SK-N-SH (cell line): ENCODE measurements at regions not wholly inside any gene's neighbourhood (a gene's known extent, or its start where the extent isn't known, plus 50 kb on each side); places are given as distances from the start of the nearest gene placed in this dataset.

Source experiments
- CTCF ChIA-PET: fragments of 300-600, 350-600 bp; formaldehyde crosslinking; extraction: SDS; loops from one replicate; lab custom pipeline; 2021; lab: Yijun Ruan, JAX
- POLR2A ChIA-PET: fragments of 350-600 bp; sonication (Branson Sonifier 250); formaldehyde crosslinking; extraction: SDS; loops from one replicate; lab custom pipeline; 2020; ENCODE audit warnings: antibody characterized with exemption, inconsistent platforms; lab: Yijun Ruan, JAX
- DNase-seq: peaks from one replicate; pipeline ENCODE4 v3.0.0; 2012
- H2AFZ ChIP-seq: fragments of 200-600 bp; sonication (generic); 2 replicates; pipeline ENCODE4 v1.8.1; 2016; ENCODE audit warnings: antibody characterized with exemption, mild to moderate bottlenecking, low read depth
- H3F3A ChIP-seq: fragments of 200-600 bp; sonication (generic); replicated peaks from 2 replicates; pipeline ENCODE3; 2016; ENCODE audit warnings: antibody characterized with exemption, mild to moderate bottlenecking; ENCODE audit not compliant: insufficient read depth
- H3K27ac ChIP-seq, 2 experiments: fragments of 200-500 bp in 1 of 2; fragments of 200-600 bp in 1 of 2; sonication (Bioruptor generic) in 1 of 2; sonication (generic), shearing (Covaris generic) in 1 of 2; 2 replicates each; pipeline versions ENCODE4 v1.5.1 to v1.6.1; 2014 to 2016; ENCODE audit warnings: low read depth in 2 of 2, inconsistent platforms in 1 of 2, low read length in 1 of 2, mild to moderate bottlenecking in 1 of 2, mixed read lengths in 1 of 2
- H3K27me3 ChIP-seq: fragments of 200-600 bp; sonication (generic), shearing (Covaris generic); 2 replicates; pipeline ENCODE4 v1.6.1; 2016; ENCODE audit warnings: mixed run types; ENCODE audit not compliant: insufficient read depth
- H3K36me3 ChIP-seq, 2 experiments: fragments of 200-500 bp in 1 of 2; fragments of 200-600 bp in 1 of 2; sonication (Bioruptor generic) in 1 of 2; sonication (generic) in 1 of 2; replicated peaks in 1 of 2; 2 replicates each; pipeline versions ENCODE3 to v1.5.1; 2014 to 2016; ENCODE audit warnings: low read length in 1 of 2, mild to moderate bottlenecking in 1 of 2; ENCODE audit not compliant: insufficient read depth in 2 of 2, control insufficient read depth in 1 of 2
- H3K4me1 ChIP-seq, 2 experiments: fragments of 200-500 bp in 1 of 2; fragments of 200-600 bp in 1 of 2; sonication (Bioruptor generic) in 1 of 2; sonication (generic), shearing (Covaris generic) in 1 of 2; 2 replicates each; pipeline versions ENCODE4 v1.5.1 to v1.6.1; 2014 to 2016; ENCODE audit warnings: low read depth in 1 of 2, low read length in 1 of 2, mixed run types in 1 of 2; ENCODE audit not compliant: insufficient read depth in 2 of 2, control insufficient read depth in 1 of 2
- H3K4me2 ChIP-seq: fragments of 200-600 bp; sonication (generic), shearing (Covaris generic); 2 replicates; pipeline ENCODE4 v1.6.1; 2017; ENCODE audit warnings: mixed run types
- H3K4me3 ChIP-seq, 2 experiments: fragments of 200-500 bp in 1 of 2; fragments of 200-600 bp in 1 of 2; sonication (Bioruptor generic) in 1 of 2; sonication (generic), shearing (Covaris generic) in 1 of 2; 2 replicates each; pipeline versions ENCODE4 v1.5.1 to v1.8.1; 2014 to 2016; ENCODE audit warnings: low read depth in 2 of 2, inconsistent platforms in 1 of 2, low read length in 1 of 2, mild to moderate bottlenecking in 1 of 2, mixed read lengths in 1 of 2, moderate library complexity in 1 of 2
- H3K79me2 ChIP-seq: fragments of 200-600 bp; sonication (generic); 2 replicates; pipeline ENCODE4 v1.8.1; 2017; ENCODE audit warnings: mild to moderate bottlenecking; ENCODE audit not compliant: insufficient read depth
- H3K9ac ChIP-seq: fragments of 200-600 bp; sonication (generic); 2 replicates; pipeline ENCODE4 v1.6.1; 2017; ENCODE audit warnings: mixed run types
- H3K9me2 ChIP-seq: fragments of 200-600 bp; sonication (generic); 2 replicates; pipeline ENCODE4 v1.6.1; 2017; ENCODE audit warnings: mixed run types
- H3K9me3 ChIP-seq: fragments of 200-600 bp; sonication (generic); 2 replicates; pipeline ENCODE4 v1.6.1; 2017; ENCODE audit warnings: mixed run types, mild to moderate bottlenecking, moderate library complexity
- H4K20me1 ChIP-seq: fragments of 200-600 bp; sonication (generic); 2 replicates; pipeline ENCODE4 v1.6.1; 2017; ENCODE audit warnings: mild to moderate bottlenecking, mixed run types; ENCODE audit not compliant: insufficient read depth
- CHD2 ChIP-seq: fragments of 150-350 bp; IDR thresholded peaks from 2 replicates; pipeline ENCODE4 v1.6.1; 2018; ENCODE audit warnings: low read length; ENCODE audit not compliant: partially characterized antibody
- EP300 ChIP-seq, 2 experiments: IDR thresholded peaks; 2 replicates each; pipeline versions ENCODE4 v1.4.0 to v1.6.1; 2012; ENCODE audit warnings: borderline replicate concordance in 1 of 2, low read depth in 1 of 2, low read length in 1 of 2
- EZH2phosphoT487 ChIP-seq: fragments of 200-600 bp; sonication (generic); IDR thresholded peaks from 2 replicates; pipeline ENCODE4 v1.6.1; 2017; ENCODE audit warnings: low read depth, mixed run types, mild to moderate bottlenecking, antibody characterized with exemption, moderate library complexity, borderline replicate concordance
- FOSL2 ChIP-seq: IDR thresholded peaks from 2 replicates; pipeline ENCODE4 v1.4.0; 2012; ENCODE audit warnings: low read depth, mild to moderate bottlenecking, moderate library complexity, borderline replicate concordance
- FOXM1 ChIP-seq: IDR thresholded peaks from 2 replicates; pipeline ENCODE4 v1.4.0; 2012; ENCODE audit warnings: low read depth, mild to moderate bottlenecking
- GATA2 ChIP-seq: sonication (generic); formaldehyde crosslinking; IDR thresholded peaks from 2 replicates; pipeline ENCODE4 v1.5.0; 2020; ENCODE audit warnings: mild to moderate bottlenecking, missing genetic modification reagents
- JUND ChIP-seq: IDR thresholded peaks from 2 replicates; pipeline ENCODE4 v1.4.0; 2012
- MXI1 ChIP-seq: IDR thresholded peaks from 2 replicates; pipeline ENCODE4 v1.6.1; 2012; ENCODE audit warnings: mild to moderate bottlenecking, low read depth, low read length, improper control_type of control experiment
- NFIC ChIP-seq: IDR thresholded peaks from 2 replicates; pipeline ENCODE4 v1.4.0; 2012; ENCODE audit warnings: borderline replicate concordance
- NRF1 ChIP-seq: IDR thresholded peaks from 2 replicates; pipeline ENCODE4 v1.6.1; 2012; ENCODE audit warnings: low read depth, mild to moderate bottlenecking, low read length
- POLR2AphosphoS5 ChIP-seq: IDR thresholded peaks from 2 replicates; pipeline ENCODE4 v1.6.1; 2012; ENCODE audit warnings: low read depth, low read length
- RAD21 ChIP-seq: IDR thresholded peaks from 2 replicates; pipeline ENCODE4 v1.6.1; 2012; ENCODE audit warnings: mild to moderate bottlenecking, low read length
- REST ChIP-seq: IDR thresholded peaks from 2 replicates; pipeline ENCODE4 v1.6.1; 2012; ENCODE audit warnings: mild to moderate bottlenecking, low read depth, low read length, moderate library complexity
- RFX5 ChIP-seq: IDR thresholded peaks from 2 replicates; pipeline ENCODE4 v1.6.1; 2012; ENCODE audit warnings: mild to moderate bottlenecking, improper control_type of control experiment, low read length
- SIN3A ChIP-seq: IDR thresholded peaks from 2 replicates; pipeline ENCODE4 v1.6.1; 2012; ENCODE audit warnings: low read depth, mild to moderate bottlenecking, low read length, moderate library complexity, borderline replicate concordance
- SMC3 ChIP-seq: IDR thresholded peaks from 2 replicates; pipeline ENCODE4 v1.6.1; 2012; ENCODE audit warnings: low read depth, low read length, improper control_type of control experiment
- TAF1 ChIP-seq: IDR thresholded peaks from 2 replicates; pipeline ENCODE4 v1.6.1; 2012; ENCODE audit warnings: low read depth, mild to moderate bottlenecking, low read length, moderate library complexity, borderline replicate concordance
- TCF12 ChIP-seq: IDR thresholded peaks from 2 replicates; pipeline ENCODE4 v1.4.0; 2012
- USF2 ChIP-seq: fragments of 150-350 bp; IDR thresholded peaks from 2 replicates; pipeline ENCODE4 v1.6.1; 2017; ENCODE audit warnings: antibody characterized with exemption, low read length, low read depth, borderline replicate concordance
- YY1 ChIP-seq: IDR thresholded peaks from 2 replicates; pipeline ENCODE4 v1.4.0; 2012; ENCODE audit warnings: low read depth, mild to moderate bottlenecking
- WGBS: methylation state at CpG from one replicate; pipeline ENCODE4 v1.1.6; 2017; ENCODE audit warnings: low lambda C conversion rate; 5-methylcytosine and 5-hydroxymethylcytosine counted together
- TF ChIP-seq, protein P1 (sequence below): IDR thresholded peaks from 2 replicates; pipeline ENCODE4 v1.4.0; 2012; ENCODE audit warnings: low read depth
- TF ChIP-seq, protein P2 (sequence below): IDR thresholded peaks from 2 replicates; pipeline ENCODE4 v1.4.0; 2012; ENCODE audit warnings: low read depth, borderline replicate concordance

- Histone ChIP-seq H3F3A (no peaks in the 10 kb centered on the region), H3K4me3 (no peak overlapping the region), H3K9me3 (no peaks in the 10 kb centered on the region), H2AFZ (no peak overlapping the region), H3K4me1 (peaks cover 0 to under 1% of the 10 kb centered on the region in 2 experiments; a peak in 2 of 4 replicates), H4K20me1 (no peaks in the 10 kb centered on the region), H3K4me2 (no peak overlapping the region), H3K27me3 (no peaks in the 10 kb centered on the region; the same call in 1 of the 2 replicates), H3K79me2 (no peaks in the 10 kb centered on the region), H3K27ac (no peak overlapping the region), H3K9ac (no peak overlapping the region), H3K36me3 (no peaks in the 10 kb centered on the region), H3K9me2 (no peaks in the 10 kb centered on the region)
- ChIA-PET CTCF (interaction anchor here (0.6 to 18.4 kb wide), 10 partner anchors 8 to 660 kb away, joined by 3 to 401 read pairs (median 4); a partner anchor contains a TSS), POLR2A (no interaction called here)
- DNase-seq: no peak
- WGBS: 65% methylated on average over 5 of the region's 5 CpGs
- TF ChIP-seq RAD21 (no peak), SMC3 (no peak), YY1 (no peak), FOSL2 (no peak), FOXM1 (no peak), POLR2AphosphoS5 (no peak)
These were observed 311.7 kb upstream of the NFE2L3 start for GRCh38 chr7:25840209-25840792.

GRCh38 chr7:25841575-25841974 is 310.4 kb upstream of the NFE2L3 start:
- no peak overlapping the region for H3K27ac ChIP-seq
- DNase-seq: no peak
- CTCF ChIA-PET: interaction anchor here (1.4 to 18.4 kb wide), 8 partner anchors 10 to 661 kb away, joined by 3 to 401 read pairs (median 9); a partner anchor contains a TSS
- peaks cover 0 to 10% of the 10 kb centered on the region in 2 experiments; a peak in 2 of 4 replicates for H3K4me1 ChIP-seq
- no peaks in the 10 kb centered on the region for H3K79me2 ChIP-seq
- no peaks in the 10 kb centered on the region; the same call in 1 of the 2 replicates for H3K27me3 ChIP-seq
- no peak overlapping the region for H2AFZ ChIP-seq
- H3K4me2 ChIP-seq: no peak overlapping the region
- POLR2A ChIA-PET: no interaction called here
- no peaks in the 10 kb centered on the region for H3K9me3 ChIP-seq
- no peaks in the 10 kb centered on the region for H3K9me2 ChIP-seq
- TF ChIP-seq TAF1 (no peak), REST (no peak), GATA2 (CRISPR knock-in tag) (no peak), FOXM1 (no peak), CHD2 (no peak), EP300 (IDR thresholded peaks at IDR 0.05; ENCODE audit: borderline replicate concordance in 1 of 2, low read depth in 1 of 2, low read length in 1 of 2) (no peak), EZH2phosphoT487 (no peak), JUND (no peak), YY1 (no peak), USF2 (no peak), TCF12 (no peak), NFIC (no peak), NRF1 (no peak), SMC3 (no peak), FOSL2 (no peak), MXI1 (no peak), RFX5 (no peak), SIN3A (no peak)
- TF ChIP-seq, protein P1, sequence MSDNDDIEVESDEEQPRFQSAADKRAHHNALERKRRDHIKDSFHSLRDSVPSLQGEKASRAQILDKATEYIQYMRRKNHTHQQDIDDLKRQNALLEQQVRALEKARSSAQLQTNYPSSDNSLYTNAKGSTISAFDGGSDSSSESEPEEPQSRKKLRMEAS: no peak
- TF ChIP-seq, protein P2, sequence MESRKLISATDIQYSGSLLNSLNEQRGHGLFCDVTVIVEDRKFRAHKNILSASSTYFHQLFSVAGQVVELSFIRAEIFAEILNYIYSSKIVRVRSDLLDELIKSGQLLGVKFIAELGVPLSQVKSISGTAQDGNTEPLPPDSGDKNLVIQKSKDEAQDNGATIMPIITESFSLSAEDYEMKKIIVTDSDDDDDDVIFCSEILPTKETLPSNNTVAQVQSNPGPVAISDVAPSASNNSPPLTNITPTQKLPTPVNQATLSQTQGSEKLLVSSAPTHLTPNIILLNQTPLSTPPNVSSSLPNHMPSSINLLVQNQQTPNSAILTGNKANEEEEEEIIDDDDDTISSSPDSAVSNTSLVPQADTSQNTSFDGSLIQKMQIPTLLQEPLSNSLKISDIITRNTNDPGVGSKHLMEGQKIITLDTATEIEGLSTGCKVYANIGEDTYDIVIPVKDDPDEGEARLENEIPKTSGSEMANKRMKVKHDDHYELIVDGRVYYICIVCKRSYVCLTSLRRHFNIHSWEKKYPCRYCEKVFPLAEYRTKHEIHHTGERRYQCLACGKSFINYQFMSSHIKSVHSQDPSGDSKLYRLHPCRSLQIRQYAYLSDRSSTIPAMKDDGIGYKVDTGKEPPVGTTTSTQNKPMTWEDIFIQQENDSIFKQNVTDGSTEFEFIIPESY: no peak
- no peaks in the 10 kb centered on the region for H4K20me1 ChIP-seq
- H3F3A ChIP-seq: no peaks in the 10 kb centered on the region
- no peaks in the 10 kb centered on the region for H3K36me3 ChIP-seq
- no peak overlapping the region for H3K9ac ChIP-seq
- H3K4me3 ChIP-seq: no peak overlapping the region
- 47% methylated on average over 3 of the region's 3 CpGs for WGBS
